H1 (cell line): ENCODE measurements at regions not wholly inside any gene's neighbourhood (a gene's known extent, or its start where the extent isn't known, plus 50 kb on each side); places are given as distances from the start of the nearest gene placed in this dataset.

Source experiments
- CHD2 ChIP-seq: IDR thresholded peaks from 2 replicates; pipeline ENCODE4 v1.6.1; 2012; ENCODE audit warnings: low read length, improper control_type of control experiment
- GTF2F1 ChIP-seq: IDR thresholded peaks from 2 replicates; pipeline ENCODE4 v1.6.1; 2012; ENCODE audit warnings: low read depth, low read length, improper control_type of control experiment, borderline replicate concordance
- POLR2A ChIP-seq, 2 experiments: IDR thresholded peaks; 1 replicate in 1 of 2; 2 replicates in 1 of 2; pipeline ENCODE4 v1.6.1; 2011; ENCODE audit warnings: low read depth in 2 of 2, low read length in 2 of 2, mild to moderate bottlenecking in 2 of 2; ENCODE audit errors: control extremely low read depth in 1 of 2
- SUZ12 ChIP-seq: fragments of 200-600 bp; sonication (generic); IDR thresholded peaks from 2 replicates; pipeline ENCODE4 v1.6.1; 2012; ENCODE audit warnings: mild to moderate bottlenecking, inconsistent platforms, low read length, moderate library complexity, mixed read lengths
- TEAD4 ChIP-seq: IDR thresholded peaks from 2 replicates; pipeline ENCODE4 v1.6.1; 2012; ENCODE audit warnings: low read depth, low read length, inconsistent platforms, mixed read lengths
- TF ChIP-seq, protein P1 (sequence below), 3 experiments: IDR thresholded peaks; 1 replicate in 2 of 3; 2 replicates in 1 of 3; pipeline versions ENCODE4 v1.5.1 to v1.6.1; 2011; ENCODE audit warnings: low read length in 3 of 3, mild to moderate bottlenecking in 3 of 3, inconsistent platforms in 2 of 3, low read depth in 1 of 3, moderate library complexity in 1 of 3; ENCODE audit not compliant: insufficient read depth in 1 of 3; ENCODE audit errors: control extremely low read depth in 1 of 3
- TF ChIP-seq, protein P2 (sequence below): IDR thresholded peaks from 2 replicates; pipeline ENCODE4 v1.6.1; 2011; ENCODE audit warnings: low read depth, mild to moderate bottlenecking, low read length; ENCODE audit not compliant: insufficient read depth

DNA sequence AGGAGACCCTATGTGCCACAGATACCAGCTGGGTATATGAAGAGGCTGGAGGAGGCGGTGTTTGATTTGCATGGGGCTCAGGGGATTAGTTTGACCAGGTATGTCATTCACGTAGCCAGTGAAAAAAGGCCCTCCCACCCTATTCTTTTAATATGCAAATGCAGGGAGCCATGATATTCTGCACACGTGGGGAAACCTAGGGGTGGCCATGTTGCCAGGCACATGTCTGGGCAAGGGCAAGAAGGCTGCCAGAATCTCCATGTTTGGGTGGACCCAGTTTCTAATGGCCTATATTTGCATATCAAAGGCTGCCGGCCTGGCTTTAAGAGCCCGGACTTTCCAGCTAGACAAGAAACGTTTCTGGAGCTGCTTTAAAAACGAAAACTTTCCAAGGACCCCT lies 60.4 kb downstream of the SOX4 start:
- TF ChIP-seq SUZ12 (no peak), POLR2A (IDR thresholded peaks at IDR 0.05; ENCODE audit: control extremely low read depth in 1 of 2, low read depth in 2 of 2, low read length in 2 of 2) (no peak), CHD2 (no peak), TEAD4 (no peak), GTF2F1 (no peak)
- TF ChIP-seq, protein P1, sequence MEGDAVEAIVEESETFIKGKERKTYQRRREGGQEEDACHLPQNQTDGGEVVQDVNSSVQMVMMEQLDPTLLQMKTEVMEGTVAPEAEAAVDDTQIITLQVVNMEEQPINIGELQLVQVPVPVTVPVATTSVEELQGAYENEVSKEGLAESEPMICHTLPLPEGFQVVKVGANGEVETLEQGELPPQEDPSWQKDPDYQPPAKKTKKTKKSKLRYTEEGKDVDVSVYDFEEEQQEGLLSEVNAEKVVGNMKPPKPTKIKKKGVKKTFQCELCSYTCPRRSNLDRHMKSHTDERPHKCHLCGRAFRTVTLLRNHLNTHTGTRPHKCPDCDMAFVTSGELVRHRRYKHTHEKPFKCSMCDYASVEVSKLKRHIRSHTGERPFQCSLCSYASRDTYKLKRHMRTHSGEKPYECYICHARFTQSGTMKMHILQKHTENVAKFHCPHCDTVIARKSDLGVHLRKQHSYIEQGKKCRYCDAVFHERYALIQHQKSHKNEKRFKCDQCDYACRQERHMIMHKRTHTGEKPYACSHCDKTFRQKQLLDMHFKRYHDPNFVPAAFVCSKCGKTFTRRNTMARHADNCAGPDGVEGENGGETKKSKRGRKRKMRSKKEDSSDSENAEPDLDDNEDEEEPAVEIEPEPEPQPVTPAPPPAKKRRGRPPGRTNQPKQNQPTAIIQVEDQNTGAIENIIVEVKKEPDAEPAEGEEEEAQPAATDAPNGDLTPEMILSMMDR (IDR thresholded peaks at IDR 0.05; ENCODE audit: control extremely low read depth in 1 of 3, insufficient read depth in 1 of 3, low read depth in 1 of 3, low read length in 3 of 3), result peak in 1 of 3 experiments; percentile 2; a peak in 1 of 4 replicates
- TF ChIP-seq, protein P2, sequence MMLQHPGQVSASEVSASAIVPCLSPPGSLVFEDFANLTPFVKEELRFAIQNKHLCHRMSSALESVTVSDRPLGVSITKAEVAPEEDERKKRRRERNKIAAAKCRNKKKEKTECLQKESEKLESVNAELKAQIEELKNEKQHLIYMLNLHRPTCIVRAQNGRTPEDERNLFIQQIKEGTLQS, result no peak
